D721Med (cell line): ENCODE measurements at regions not wholly inside any gene's neighbourhood (a gene's known extent, or its start where the extent isn't known, plus 50 kb on each side); places are given as distances from the start of the nearest gene placed in this dataset.

Experiments used
- DNase-seq: peaks from one replicate; pipeline ENCODE4 v3.0.0; 2011; ENCODE audit warnings: low spot score; ENCODE audit not compliant: insufficient read length
- FAIRE-seq: peaks from 2 replicates; lab custom pipeline; 2011; peaks lifted over from hg19 to GRCh38; lab: Jason Lieb, UNC
- TF ChIP-seq, protein P1 (sequence below): IDR thresholded peaks from 2 replicates; pipeline ENCODE4 v1.5.1; 2012; ENCODE audit warnings: mild to moderate bottlenecking, control low read depth; ENCODE audit not compliant: insufficient read depth; ENCODE audit errors: missing control alignments

- no peak for DNase-seq
- TF ChIP-seq, protein P1, sequence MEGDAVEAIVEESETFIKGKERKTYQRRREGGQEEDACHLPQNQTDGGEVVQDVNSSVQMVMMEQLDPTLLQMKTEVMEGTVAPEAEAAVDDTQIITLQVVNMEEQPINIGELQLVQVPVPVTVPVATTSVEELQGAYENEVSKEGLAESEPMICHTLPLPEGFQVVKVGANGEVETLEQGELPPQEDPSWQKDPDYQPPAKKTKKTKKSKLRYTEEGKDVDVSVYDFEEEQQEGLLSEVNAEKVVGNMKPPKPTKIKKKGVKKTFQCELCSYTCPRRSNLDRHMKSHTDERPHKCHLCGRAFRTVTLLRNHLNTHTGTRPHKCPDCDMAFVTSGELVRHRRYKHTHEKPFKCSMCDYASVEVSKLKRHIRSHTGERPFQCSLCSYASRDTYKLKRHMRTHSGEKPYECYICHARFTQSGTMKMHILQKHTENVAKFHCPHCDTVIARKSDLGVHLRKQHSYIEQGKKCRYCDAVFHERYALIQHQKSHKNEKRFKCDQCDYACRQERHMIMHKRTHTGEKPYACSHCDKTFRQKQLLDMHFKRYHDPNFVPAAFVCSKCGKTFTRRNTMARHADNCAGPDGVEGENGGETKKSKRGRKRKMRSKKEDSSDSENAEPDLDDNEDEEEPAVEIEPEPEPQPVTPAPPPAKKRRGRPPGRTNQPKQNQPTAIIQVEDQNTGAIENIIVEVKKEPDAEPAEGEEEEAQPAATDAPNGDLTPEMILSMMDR: no peak
- FAIRE-seq: no peak
These were observed 284.2 kb downstream of the OXSM start for GRCh38 chr3:26074080-26074479.

GRCh38 chr3:26078539-26078938 lies 288.6 kb downstream of the OXSM start:
- FAIRE-seq (no peak), DNase-seq (no peak)
- TF ChIP-seq, protein P1: no peak

DNA sequence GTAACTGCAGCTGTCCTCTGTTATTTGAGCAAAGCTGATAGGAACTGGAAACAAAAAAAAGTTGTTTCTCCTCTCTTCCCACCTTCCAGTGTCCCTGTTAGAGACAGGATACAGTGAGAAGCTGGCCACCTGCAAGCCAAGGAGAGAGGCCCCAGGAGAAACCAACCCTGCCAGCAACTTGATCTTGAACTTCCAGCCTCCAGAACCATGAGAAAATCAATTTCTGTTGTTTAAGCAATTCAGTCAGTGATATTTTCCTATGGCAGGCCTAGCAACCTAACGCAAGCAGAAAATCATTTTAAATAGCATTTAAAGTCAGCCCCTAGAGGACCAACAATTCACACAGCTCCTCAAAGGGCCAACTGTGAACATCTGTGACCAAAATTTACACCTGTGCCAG lies 291.3 kb downstream of the OXSM start:
- FAIRE-seq (no peak), DNase-seq (no peak)
- TF ChIP-seq, protein P1: no peak

DNA sequence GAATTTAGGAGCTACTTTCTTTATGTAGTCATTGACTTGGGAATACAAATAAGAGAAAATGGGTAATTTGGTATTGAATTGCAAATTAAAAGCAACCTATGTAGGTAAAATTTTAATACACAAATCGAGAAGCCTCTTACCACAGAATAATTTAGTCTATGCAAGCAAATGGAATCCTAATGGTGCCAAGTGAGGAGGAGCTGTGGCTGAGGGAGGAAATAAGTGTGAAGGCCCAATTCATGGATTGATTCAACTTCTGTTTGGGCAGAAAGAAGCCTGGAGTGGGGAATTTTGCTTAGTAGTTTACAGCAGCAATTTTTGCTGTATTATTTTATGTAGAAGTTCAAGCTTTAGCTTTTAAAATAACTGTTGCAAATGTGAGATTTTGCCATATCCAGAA lies 291.9 kb downstream of the OXSM start:
- TF ChIP-seq, protein P1: no peak
- DNase-seq: no peak
- no peak for FAIRE-seq

GRCh38 chr3:26082911-26083310 lies 293.0 kb downstream of the OXSM start:
- DNase-seq (no peak), FAIRE-seq (no peak)
- TF ChIP-seq, protein P1: no peak

GRCh38 chr3:26084629-26085028 lies 294.7 kb downstream of the OXSM start:
- TF ChIP-seq, protein P1: no peak
- DNase-seq (no peak), FAIRE-seq (no peak)

- DNase-seq (no peak), FAIRE-seq (no peak)
- TF ChIP-seq, protein P1: no peak
These were observed 297.9 kb downstream of the OXSM start for GRCh38 chr3:26087751-26088150.
